ENCODE measurements at regions not wholly inside any gene's neighbourhood (a gene's known extent, or its start where the extent isn't known, plus 50 kb on each side); places are given as distances from the start of the nearest gene placed in this dataset.

DNA sequence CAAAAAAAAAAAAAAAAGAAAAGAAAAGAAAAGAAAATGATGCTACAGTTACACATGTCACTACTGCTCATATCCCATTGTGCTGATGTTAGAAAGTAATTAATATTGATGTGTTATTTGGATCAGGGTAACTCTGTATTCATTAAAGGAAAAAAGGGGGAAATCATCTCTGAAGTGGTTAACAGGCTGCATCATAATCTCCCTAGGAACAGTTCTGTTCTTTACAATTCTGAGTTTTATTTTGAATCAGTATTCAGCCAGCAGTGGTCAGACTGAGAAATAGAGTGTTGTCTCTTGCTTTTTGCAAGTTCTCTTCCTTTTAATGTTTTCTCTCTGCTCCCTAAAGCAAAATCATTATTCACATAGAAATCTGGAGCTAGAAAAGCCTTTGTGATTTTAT is 128.6 kb upstream of the CRY1 start:
- Mint-ChIP-seq H3K4me3 (no peak overlapping the region), H3K9me3 (peaks cover 6% of the 10 kb centered on the region), H3K27ac (no peak overlapping the region), H3K36me3 (ENCODE audit: low read depth) (peaks cover 5% of the 10 kb centered on the region; the same call in 2 of the 3 replicates), H3K27me3 (ENCODE audit: insufficient read depth, low read depth, poor library complexity) (peaks cover 5% of the 10 kb centered on the region), H3K4me1 (peaks cover 16% of the 10 kb centered on the region)
- no peaks in the 10 kb centered on the region for H3K79me2 ChIP-seq (replicated peaks; ENCODE audit: insufficient read depth)
- H3K27me3 ChIP-seq (ENCODE audit: insufficient read depth): no peaks in the 10 kb centered on the region
- no peaks in the 10 kb centered on the region for H3K36me3 ChIP-seq (ENCODE audit: insufficient read depth)
- H2AFZ ChIP-seq: no peak overlapping the region
- H3F3A ChIP-seq (replicated peaks; ENCODE audit: low read depth): no peaks in the 10 kb centered on the region
- no peak for TF ChIP-seq EZH2phosphoT487 (IDR thresholded peaks at IDR 0.05; ENCODE audit: unreplicated experiment)
- no peak for TF ChIP-seq POLR2AphosphoS5 (IDR thresholded peaks at IDR 0.05; ENCODE audit: low read depth)
- H3K4me1 ChIP-seq (ENCODE audit: insufficient read depth): 0 out of 2 replicates have a peak, but pooled peaks cover 7% of the 10 kb centered on the region
- no peak overlapping the region for H3K4me3 ChIP-seq
- no peaks in the 10 kb centered on the region for H4K20me1 ChIP-seq (replicated peaks; ENCODE audit: insufficient read depth)
- DNase-seq (ENCODE audit: low spot score) (no peak), ATAC-seq (no peak)
- no peak overlapping the region for H3K27ac ChIP-seq (ENCODE audit: low read depth)
- no peak overlapping the region for H3K4me2 ChIP-seq
- H3K9me2 ChIP-seq (ENCODE audit: insufficient read depth): no peaks in the 10 kb centered on the region

DNA sequence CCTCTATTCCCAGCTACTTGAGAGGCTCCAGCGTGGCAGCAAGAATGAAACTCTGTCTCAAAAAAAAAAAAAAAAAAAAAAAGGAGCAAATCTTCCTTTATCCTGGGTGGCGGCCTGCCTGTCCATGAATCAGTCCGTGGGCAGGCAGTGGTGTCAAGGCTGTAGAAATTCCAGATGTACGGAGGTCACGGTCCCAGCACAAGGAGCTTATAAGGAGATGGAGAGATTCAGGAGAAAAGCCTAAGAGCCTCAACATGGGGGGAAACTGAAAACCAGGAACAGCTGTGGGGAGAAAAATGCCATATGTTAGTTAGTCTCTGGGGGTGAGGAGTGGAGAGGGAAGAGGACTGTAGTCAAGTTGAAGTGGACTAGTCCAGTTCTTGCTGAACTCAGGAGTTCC is 130.5 kb upstream of the CRY1 start:
- H3K4me3 ChIP-seq: no peak overlapping the region
- Mint-ChIP-seq H3K4me1 (peaks cover 19% of the 10 kb centered on the region), H3K27ac (no peak overlapping the region), H3K9me3 (no peaks in the 10 kb centered on the region), H3K4me3 (no peak overlapping the region), H3K36me3 (ENCODE audit: low read depth) (no peaks in the 10 kb centered on the region), H3K27me3 (ENCODE audit: insufficient read depth, low read depth, poor library complexity) (peaks cover 1% of the 10 kb centered on the region)
- no peak for DNase-seq (ENCODE audit: low spot score)
- no peaks in the 10 kb centered on the region for H3K27me3 ChIP-seq (ENCODE audit: insufficient read depth)
- no peak overlapping the region for H3K27ac ChIP-seq (ENCODE audit: low read depth)
- H4K20me1 ChIP-seq (replicated peaks; ENCODE audit: insufficient read depth): no peaks in the 10 kb centered on the region
- H3K9me2 ChIP-seq (ENCODE audit: insufficient read depth): no peaks in the 10 kb centered on the region
- ATAC-seq: no peak
- no peak overlapping the region for H2AFZ ChIP-seq
- no peaks in the 10 kb centered on the region for H3F3A ChIP-seq (replicated peaks; ENCODE audit: low read depth)
- no peak overlapping the region for H3K4me2 ChIP-seq
- no peaks in the 10 kb centered on the region for H3K36me3 ChIP-seq (ENCODE audit: insufficient read depth)
- H3K79me2 ChIP-seq (replicated peaks; ENCODE audit: insufficient read depth): no peaks in the 10 kb centered on the region
- 0 out of 2 replicates have a peak, but pooled peaks cover 7% of the 10 kb centered on the region for H3K4me1 ChIP-seq (ENCODE audit: insufficient read depth)
- TF ChIP-seq, protein P1, sequence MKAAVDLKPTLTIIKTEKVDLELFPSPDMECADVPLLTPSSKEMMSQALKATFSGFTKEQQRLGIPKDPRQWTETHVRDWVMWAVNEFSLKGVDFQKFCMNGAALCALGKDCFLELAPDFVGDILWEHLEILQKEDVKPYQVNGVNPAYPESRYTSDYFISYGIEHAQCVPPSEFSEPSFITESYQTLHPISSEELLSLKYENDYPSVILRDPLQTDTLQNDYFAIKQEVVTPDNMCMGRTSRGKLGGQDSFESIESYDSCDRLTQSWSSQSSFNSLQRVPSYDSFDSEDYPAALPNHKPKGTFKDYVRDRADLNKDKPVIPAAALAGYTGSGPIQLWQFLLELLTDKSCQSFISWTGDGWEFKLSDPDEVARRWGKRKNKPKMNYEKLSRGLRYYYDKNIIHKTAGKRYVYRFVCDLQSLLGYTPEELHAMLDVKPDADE (IDR thresholded peaks at IDR 0.05): no peak
- TF ChIP-seq ZNF114 (CRISPR knock-in tag; IDR thresholded peaks at IDR 0.05) (no peak), JUNB (IDR thresholded peaks at IDR 0.05; ENCODE audit: unreplicated experiment) (no peak), POLR2AphosphoS5 (IDR thresholded peaks at IDR 0.05; ENCODE audit: low read depth) (no peak), EZH2phosphoT487 (IDR thresholded peaks at IDR 0.05; ENCODE audit: unreplicated experiment) (no peak), EZH2 (IDR thresholded peaks at IDR 0.05; ENCODE audit: low read depth, unreplicated experiment) (no peak)
- TF ChIP-seq, protein P2, sequence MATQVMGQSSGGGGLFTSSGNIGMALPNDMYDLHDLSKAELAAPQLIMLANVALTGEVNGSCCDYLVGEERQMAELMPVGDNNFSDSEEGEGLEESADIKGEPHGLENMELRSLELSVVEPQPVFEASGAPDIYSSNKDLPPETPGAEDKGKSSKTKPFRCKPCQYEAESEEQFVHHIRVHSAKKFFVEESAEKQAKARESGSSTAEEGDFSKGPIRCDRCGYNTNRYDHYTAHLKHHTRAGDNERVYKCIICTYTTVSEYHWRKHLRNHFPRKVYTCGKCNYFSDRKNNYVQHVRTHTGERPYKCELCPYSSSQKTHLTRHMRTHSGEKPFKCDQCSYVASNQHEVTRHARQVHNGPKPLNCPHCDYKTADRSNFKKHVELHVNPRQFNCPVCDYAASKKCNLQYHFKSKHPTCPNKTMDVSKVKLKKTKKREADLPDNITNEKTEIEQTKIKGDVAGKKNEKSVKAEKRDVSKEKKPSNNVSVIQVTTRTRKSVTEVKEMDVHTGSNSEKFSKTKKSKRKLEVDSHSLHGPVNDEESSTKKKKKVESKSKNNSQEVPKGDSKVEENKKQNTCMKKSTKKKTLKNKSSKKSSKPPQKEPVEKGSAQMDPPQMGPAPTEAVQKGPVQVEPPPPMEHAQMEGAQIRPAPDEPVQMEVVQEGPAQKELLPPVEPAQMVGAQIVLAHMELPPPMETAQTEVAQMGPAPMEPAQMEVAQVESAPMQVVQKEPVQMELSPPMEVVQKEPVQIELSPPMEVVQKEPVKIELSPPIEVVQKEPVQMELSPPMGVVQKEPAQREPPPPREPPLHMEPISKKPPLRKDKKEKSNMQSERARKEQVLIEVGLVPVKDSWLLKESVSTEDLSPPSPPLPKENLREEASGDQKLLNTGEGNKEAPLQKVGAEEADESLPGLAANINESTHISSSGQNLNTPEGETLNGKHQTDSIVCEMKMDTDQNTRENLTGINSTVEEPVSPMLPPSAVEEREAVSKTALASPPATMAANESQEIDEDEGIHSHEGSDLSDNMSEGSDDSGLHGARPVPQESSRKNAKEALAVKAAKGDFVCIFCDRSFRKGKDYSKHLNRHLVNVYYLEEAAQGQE (IDR thresholded peaks at IDR 0.05; ENCODE audit: unreplicated experiment): no peak
- TF ChIP-seq, protein P3, sequence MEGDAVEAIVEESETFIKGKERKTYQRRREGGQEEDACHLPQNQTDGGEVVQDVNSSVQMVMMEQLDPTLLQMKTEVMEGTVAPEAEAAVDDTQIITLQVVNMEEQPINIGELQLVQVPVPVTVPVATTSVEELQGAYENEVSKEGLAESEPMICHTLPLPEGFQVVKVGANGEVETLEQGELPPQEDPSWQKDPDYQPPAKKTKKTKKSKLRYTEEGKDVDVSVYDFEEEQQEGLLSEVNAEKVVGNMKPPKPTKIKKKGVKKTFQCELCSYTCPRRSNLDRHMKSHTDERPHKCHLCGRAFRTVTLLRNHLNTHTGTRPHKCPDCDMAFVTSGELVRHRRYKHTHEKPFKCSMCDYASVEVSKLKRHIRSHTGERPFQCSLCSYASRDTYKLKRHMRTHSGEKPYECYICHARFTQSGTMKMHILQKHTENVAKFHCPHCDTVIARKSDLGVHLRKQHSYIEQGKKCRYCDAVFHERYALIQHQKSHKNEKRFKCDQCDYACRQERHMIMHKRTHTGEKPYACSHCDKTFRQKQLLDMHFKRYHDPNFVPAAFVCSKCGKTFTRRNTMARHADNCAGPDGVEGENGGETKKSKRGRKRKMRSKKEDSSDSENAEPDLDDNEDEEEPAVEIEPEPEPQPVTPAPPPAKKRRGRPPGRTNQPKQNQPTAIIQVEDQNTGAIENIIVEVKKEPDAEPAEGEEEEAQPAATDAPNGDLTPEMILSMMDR (conservative IDR thresholded peaks at IDR 0.05; ENCODE audit: low read depth in 2 of 2): no peak
- TF ChIP-seq, protein P4, sequence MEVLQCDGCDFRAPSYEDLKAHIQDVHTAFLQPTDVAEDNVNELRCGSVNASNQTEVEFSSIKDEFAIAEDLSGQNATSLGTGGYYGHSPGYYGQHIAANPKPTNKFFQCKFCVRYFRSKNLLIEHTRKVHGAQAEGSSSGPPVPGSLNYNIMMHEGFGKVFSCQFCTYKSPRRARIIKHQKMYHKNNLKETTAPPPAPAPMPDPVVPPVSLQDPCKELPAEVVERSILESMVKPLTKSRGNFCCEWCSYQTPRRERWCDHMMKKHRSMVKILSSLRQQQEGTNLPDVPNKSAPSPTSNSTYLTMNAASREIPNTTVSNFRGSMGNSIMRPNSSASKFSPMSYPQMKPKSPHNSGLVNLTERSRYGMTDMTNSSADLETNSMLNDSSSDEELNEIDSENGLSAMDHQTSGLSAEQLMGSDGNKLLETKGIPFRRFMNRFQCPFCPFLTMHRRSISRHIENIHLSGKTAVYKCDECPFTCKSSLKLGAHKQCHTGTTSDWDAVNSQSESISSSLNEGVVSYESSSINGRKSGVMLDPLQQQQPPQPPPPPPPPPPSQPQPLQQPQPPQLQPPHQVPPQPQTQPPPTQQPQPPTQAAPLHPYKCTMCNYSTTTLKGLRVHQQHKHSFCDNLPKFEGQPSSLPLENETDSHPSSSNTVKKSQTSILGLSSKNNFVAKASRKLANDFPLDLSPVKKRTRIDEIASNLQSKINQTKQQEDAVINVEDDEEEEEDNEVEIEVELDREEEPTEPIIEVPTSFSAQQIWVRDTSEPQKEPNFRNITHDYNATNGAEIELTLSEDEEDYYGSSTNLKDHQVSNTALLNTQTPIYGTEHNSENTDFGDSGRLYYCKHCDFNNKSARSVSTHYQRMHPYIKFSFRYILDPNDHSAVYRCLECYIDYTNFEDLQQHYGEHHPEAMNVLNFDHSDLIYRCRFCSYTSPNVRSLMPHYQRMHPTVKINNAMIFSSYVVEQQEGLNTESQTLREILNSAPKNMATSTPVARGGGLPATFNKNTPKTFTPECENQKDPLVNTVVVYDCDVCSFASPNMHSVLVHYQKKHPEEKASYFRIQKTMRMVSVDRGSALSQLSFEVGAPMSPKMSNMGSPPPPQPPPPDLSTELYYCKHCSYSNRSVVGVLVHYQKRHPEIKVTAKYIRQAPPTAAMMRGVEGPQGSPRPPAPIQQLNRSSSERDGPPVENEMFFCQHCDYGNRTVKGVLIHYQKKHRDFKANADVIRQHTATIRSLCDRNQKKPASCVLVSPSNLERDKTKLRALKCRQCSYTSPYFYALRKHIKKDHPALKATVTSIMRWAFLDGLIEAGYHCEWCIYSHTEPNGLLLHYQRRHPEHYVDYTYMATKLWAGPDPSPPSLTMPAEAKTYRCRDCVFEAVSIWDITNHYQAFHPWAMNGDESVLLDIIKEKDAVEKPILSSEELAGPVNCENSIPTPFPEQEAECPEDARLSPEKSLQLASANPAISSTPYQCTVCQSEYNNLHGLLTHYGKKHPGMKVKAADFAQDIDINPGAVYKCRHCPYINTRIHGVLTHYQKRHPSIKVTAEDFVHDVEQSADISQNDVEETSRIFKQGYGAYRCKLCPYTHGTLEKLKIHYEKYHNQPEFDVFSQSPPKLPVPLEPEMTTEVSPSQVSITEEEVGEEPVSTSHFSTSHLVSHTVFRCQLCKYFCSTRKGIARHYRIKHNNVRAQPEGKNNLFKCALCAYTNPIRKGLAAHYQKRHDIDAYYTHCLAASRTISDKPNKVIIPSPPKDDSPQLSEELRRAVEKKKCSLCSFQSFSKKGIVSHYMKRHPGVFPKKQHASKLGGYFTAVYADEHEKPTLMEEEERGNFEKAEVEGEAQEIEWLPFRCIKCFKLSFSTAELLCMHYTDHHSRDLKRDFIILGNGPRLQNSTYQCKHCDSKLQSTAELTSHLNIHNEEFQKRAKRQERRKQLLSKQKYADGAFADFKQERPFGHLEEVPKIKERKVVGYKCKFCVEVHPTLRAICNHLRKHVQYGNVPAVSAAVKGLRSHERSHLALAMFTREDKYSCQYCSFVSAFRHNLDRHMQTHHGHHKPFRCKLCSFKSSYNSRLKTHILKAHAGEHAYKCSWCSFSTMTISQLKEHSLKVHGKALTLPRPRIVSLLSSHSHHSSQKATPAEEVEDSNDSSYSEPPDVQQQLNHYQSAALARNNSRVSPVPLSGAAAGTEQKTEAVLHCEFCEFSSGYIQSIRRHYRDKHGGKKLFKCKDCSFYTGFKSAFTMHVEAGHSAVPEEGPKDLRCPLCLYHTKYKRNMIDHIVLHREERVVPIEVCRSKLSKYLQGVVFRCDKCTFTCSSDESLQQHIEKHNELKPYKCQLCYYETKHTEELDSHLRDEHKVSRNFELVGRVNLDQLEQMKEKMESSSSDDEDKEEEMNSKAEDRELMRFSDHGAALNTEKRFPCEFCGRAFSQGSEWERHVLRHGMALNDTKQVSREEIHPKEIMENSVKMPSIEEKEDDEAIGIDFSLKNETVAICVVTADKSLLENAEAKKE (CRISPR knock-in tag; IDR thresholded peaks at IDR 0.05): no peak

All from GM23338 (cell line).